Heart right ventricle (tissue), 16 donors: ENCODE measurements at regions not wholly inside any gene's neighbourhood (a gene's known extent, or its start where the extent isn't known, plus 50 kb on each side); places are given as distances from the start of the nearest gene placed in this dataset.

Experiments
- ATAC-seq, 8 donors: fragments of 200-7000 bp; cut with Tn5 transposase; one replicate each; pipeline ENCODE4 v1.9.1; 2020; ENCODE audit warnings: mild to moderate bottlenecking in 8 of 8, moderate library complexity in 8 of 8, moderate number of reproducible peaks in 1 of 8
- DNase-seq, 2 donors: peaks; one replicate each; pipeline ENCODE4 v3.0.0-alpha.2; 2020
- H3K27ac ChIP-seq, 10 donors: fragments of 200-600 bp; sonication (generic) in 2 of 10; one replicate each; pipeline versions ENCODE4 v1.5.0 to v1.8.0; 2020 to 2022; ENCODE audit warnings: mild to moderate bottlenecking in 3 of 10
- H3K27me3 ChIP-seq, 7 donors: fragments of 200-600 bp; one replicate each; pipeline ENCODE4 v1.8.0; 2021 to 2022; ENCODE audit warnings: mild to moderate bottlenecking in 2 of 7
- H3K36me3 ChIP-seq, 9 donors: fragments of 200-600 bp; sonication (generic) in 1 of 9; one replicate each; pipeline versions ENCODE4 v1.5.0 to v1.8.0; 2020 to 2022; ENCODE audit warnings: mild to moderate bottlenecking in 2 of 9
- H3K4me1 ChIP-seq, 9 donors: fragments of 200-600 bp; sonication (generic) in 1 of 9; one replicate each; pipeline versions ENCODE4 v1.5.0 to v1.8.0; 2020 to 2022; ENCODE audit warnings: mild to moderate bottlenecking in 4 of 9
- H3K4me3 ChIP-seq, 10 donors: fragments of 200-600 bp; sonication (generic) in 2 of 10; one replicate each; pipeline versions ENCODE4 v1.5.0 to v1.8.0; 2020 to 2022; ENCODE audit warnings: mild to moderate bottlenecking in 7 of 10, moderate library complexity in 2 of 10
- H3K9me3 ChIP-seq, 11 donors: fragments of 200-600 bp in 10 of 11; sonication (generic) in 2 of 11; one replicate each; pipeline versions ENCODE4 v1.5.0 to v1.8.0; 2013 to 2022; ENCODE audit warnings: mild to moderate bottlenecking in 2 of 11, control low read depth in 1 of 11, moderate library complexity in 1 of 11
- CTCF ChIP-seq, 9 donors: fragments of 200-600 bp; sonication (generic) in 2 of 9; IDR thresholded peaks; one replicate each; pipeline versions ENCODE4 v1.5.0 to v1.8.0; 2021 to 2022; ENCODE audit warnings: antibody characterized with exemption in 9 of 9, mild to moderate bottlenecking in 5 of 9, moderate library complexity in 1 of 9
- WGBS, 2 donors: extraction: QIAGEN DNeasy Blood & Tissue Kit; methylation state at CpG; one replicate each; pipeline ENCODE4 v1.1.7; 2013; ENCODE audit warnings: inconsistent platforms in 1 of 2; 5-methylcytosine and 5-hydroxymethylcytosine counted together
- intact Hi-C, 10 donors: fragments of 100-400 bp; cut with DNase I; formaldehyde crosslinking; loops; one replicate each; pipeline versions ENCODE4 v1.11.1 to v1.14.2; 2022
- donor health status: Arrhythmogenic right ventricular cardiomyopathy.
- donor health status: ischemic (EF 13 %, LVEDD 7.1; RV severe dilation, severe dysfunction).
- donor health status: healthy with polysubstance abuse.
- donor health status: DM: no; HTN: yes; CAD: no.
- donor health status: DM: no; HTN: no; CAD: no.
- donor health status: ischemic (EF 25% LVEDD 6.9; RV normal size, moderate dysfunction).
- donor health status: ischemic (EF 25% LVEDD 5.7; RV mildly dilated, moderate dysfunction).
- donor health status: healthy.
- donor health status: DM: yes; HTN: yes; CAD: no.
- donor health status: Ischemic cardiomyopathy.
- donor health status: ischemic (EF 35%, LVEDD 5.7; RV mildly dilated, moderate dysfunction).
- donor health status: nonischemic (EF 11% LVEDD 7.7; RV severe dilation, severe dysfunction).
- donor health status: DM: yes; HTN: yes; CAD: no.
- donor health status: PGD.
- donor health status: ischemic (EF 29% LVEDD 5.4; RV normal size, mild dysfunction).
- donor health status: nonischemic (EF 23%, LVEDD 6.1; RV moderate dilation, normal function).

DNA sequence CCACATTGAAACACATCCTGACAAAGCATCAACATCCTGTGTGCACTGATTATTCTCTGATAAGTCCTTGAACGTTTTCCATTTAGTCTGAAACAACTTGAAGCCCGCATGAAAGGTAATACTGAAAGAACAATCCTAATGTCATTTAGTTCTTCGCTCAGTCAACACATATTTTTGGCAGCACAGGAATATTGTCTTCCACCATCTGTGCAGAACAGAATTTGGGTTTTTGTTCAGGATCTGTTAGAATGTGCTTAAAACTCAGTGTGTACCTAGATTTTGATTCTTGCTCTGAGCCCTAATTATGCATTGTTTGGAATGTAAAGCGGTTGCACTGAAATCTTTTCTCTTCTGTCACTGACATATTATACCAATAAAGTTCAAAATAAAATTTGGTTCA, 1036.6 kb downstream of the CDH11 start:
- intact Hi-C loops: loop anchor here in 6 of 10 donors (5.0 to 10.0 kb wide), 3 partner anchors 367 to 1032 kb away; no protein-coding TSS in a partner anchor
- H3K4me3 ChIP-seq: no peak overlapping the region
- H3K9me3 ChIP-seq: no peaks in the 10 kb centered on the region
- H3K27me3 ChIP-seq: no peaks in the 10 kb centered on the region
- 70 to 74% methylated on average over 4 of the region's 4 CpGs for WGBS, 2 donors
- no peak overlapping the region for H3K27ac ChIP-seq
- no peaks in the 10 kb centered on the region for H3K36me3 ChIP-seq
- ATAC-seq (no peak), DNase-seq (no peak)
- no peak for TF ChIP-seq CTCF (IDR thresholded peaks at IDR 0.05)
- no peaks in the 10 kb centered on the region for H3K4me1 ChIP-seq

- H3K27me3 ChIP-seq: no peaks in the 10 kb centered on the region
- 86% methylated on average over 3 of the region's 3 CpGs for WGBS, 2 donors
- DNase-seq: no peak
- intact Hi-C loops: loop anchor here in 6 of 10 donors (5.0 to 10.0 kb wide), 3 partner anchors 368 to 1033 kb away; no protein-coding TSS in a partner anchor
- H3K36me3 ChIP-seq: no peaks in the 10 kb centered on the region
- no peak overlapping the region for H3K27ac ChIP-seq
- no peak for ATAC-seq
- no peaks in the 10 kb centered on the region for H3K9me3 ChIP-seq
- H3K4me1 ChIP-seq: no peaks in the 10 kb centered on the region
- no peak for TF ChIP-seq CTCF (IDR thresholded peaks at IDR 0.05)
- no peak overlapping the region for H3K4me3 ChIP-seq
Observed at GRCh38 chr16:64084706-64085105, 1037.2 kb downstream of the CDH11 start.

GRCh38 chr16:64083428-64084129, 1038.3 kb downstream of the CDH11 start:
- TF ChIP-seq CTCF (IDR thresholded peaks at IDR 0.05): no peak
- Histone ChIP-seq H3K4me3 (no peak overlapping the region), H3K36me3 (no peaks in the 10 kb centered on the region), H3K27me3 (no peaks in the 10 kb centered on the region), H3K9me3 (no peaks in the 10 kb centered on the region), H3K27ac (no peak overlapping the region), H3K4me1 (no peaks in the 10 kb centered on the region)
- no peak for DNase-seq
- no peak for ATAC-seq
- 75 to 76% methylated on average over 4 of the region's 4 CpGs for WGBS, 2 donors
- intact Hi-C loops: loop anchor here in 3 of 10 donors (10.0 kb wide), 1 partner anchor 371 kb away; no protein-coding TSS in a partner anchor

DNA sequence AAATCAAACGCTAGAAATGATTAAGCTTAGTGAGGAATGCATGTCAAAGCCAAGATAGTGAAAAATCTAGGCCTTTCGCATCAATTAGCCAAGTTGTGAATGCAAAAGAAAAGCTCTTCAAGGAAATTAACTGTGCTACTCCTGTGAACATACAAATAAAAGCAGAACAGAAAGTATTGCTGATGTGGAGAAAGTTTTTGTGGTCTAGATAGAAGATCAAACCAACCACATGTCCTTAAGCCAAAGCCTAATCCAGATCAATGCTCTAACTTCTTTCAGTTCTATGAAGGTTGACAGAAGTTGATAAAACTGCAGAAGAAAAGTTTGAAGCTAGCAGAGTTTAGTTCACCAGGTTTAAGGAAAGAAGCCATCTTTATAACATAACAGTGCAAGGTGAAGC, 1044.6 kb downstream of the CDH11 start:
- H3K27me3 ChIP-seq: no peaks in the 10 kb centered on the region
- no peak overlapping the region for H3K4me3 ChIP-seq
- H3K27ac ChIP-seq: no peak overlapping the region
- WGBS, 2 donors: 90 to 94% methylated on average over 2 of the region's 2 CpGs
- no peak for ATAC-seq
- no peak for TF ChIP-seq CTCF (IDR thresholded peaks at IDR 0.05)
- DNase-seq: no peak
- intact Hi-C loops: no loop called here
- no peaks in the 10 kb centered on the region for H3K36me3 ChIP-seq
- no peaks in the 10 kb centered on the region for H3K4me1 ChIP-seq
- H3K9me3 ChIP-seq: no peaks in the 10 kb centered on the region
